ENCODE measurements at regions not wholly inside any gene's neighbourhood (a gene's known extent, or its start where the extent isn't known, plus 50 kb on each side); places are given as distances from the start of the nearest gene placed in this dataset.
"Not testable (repeated sequence)": the region's sequence is repeated elsewhere in the genome, so short reads cannot be mapped to it uniquely, and the experiment has no call there.

GRCh38 chr16:50448522-50448921 is 79.7 kb upstream of the BRD7 start:
- Histone ChIP-seq H3K4me2 (ENCODE audit: control insufficient read depth, insufficient read depth) (no peak overlapping the region), H3K9me3 (replicated peaks; ENCODE audit: control insufficient read depth, insufficient read depth, low read length) (no peaks in the 10 kb centered on the region), H2AFZ (ENCODE audit: control insufficient read depth, low read depth, low read length) (no peak overlapping the region), H3K36me3 (ENCODE audit: control insufficient read depth in 2 of 2, insufficient read depth in 2 of 2, low read length in 1 of 2) (no peaks in the 10 kb centered on the region), H3K4me3 (no peak overlapping the region), H3K4me1 (ENCODE audit: control insufficient read depth, insufficient read depth, low read length) (no peaks in the 10 kb centered on the region), H4K20me1 (ENCODE audit: control insufficient read depth, insufficient read depth) (no peaks in the 10 kb centered on the region), H3K79me2 (ENCODE audit: control insufficient read depth, insufficient read depth, low read length) (no peaks in the 10 kb centered on the region), H3K9ac (ENCODE audit: control insufficient read depth, insufficient read depth, low read length) (no peak overlapping the region), H3K27ac (ENCODE audit: control insufficient read depth, insufficient read depth) (no peak overlapping the region), H3K27me3 (replicated peaks in 1 of 2; ENCODE audit: control insufficient read depth in 2 of 2, insufficient read depth in 2 of 2, low read length in 1 of 2) (peaks cover 0 to 3% of the 10 kb centered on the region in 2 experiments; a peak in 1 of 4 replicates)
- DNase-seq (ENCODE audit: low read depth, low spot score), result no peak
- no TSS peak for BruUV-seq (replicated peaks)
- CTCF ChIA-PET, result no interaction called here
- 0 out of 3 replicates have a peak, but pooled peaks have one; percentile 24 for ATAC-seq
- WGBS (ENCODE audit: insufficient coverage, insufficient replicate concordance, low lambda C conversion rate, missing lambda C conversion rate), result 36% methylated on average over 8 of the region's 8 CpGs
- no peak for FAIRE-seq
- RAD21 ChIA-PET (ENCODE audit: unreplicated experiment), result no interaction called here
- POLR2A ChIA-PET, result no interaction called here
- in situ Hi-C loops (cut with MboI) (no loop called here), intact Hi-C loops (cut with micrococcal nuclease; ENCODE audit: unreplicated experiment) (no loop called here)
- SMC1A ChIA-PET (ENCODE audit: uncharacterized antibody, unreplicated experiment), result no interaction called here
- TF ChIP-seq FOXM1 (IDR thresholded peaks at IDR 0.05; ENCODE audit: low read depth, low read length) (no peak), FOS (IDR thresholded peaks at IDR 0.05; ENCODE audit: borderline replicate concordance, extremely low read depth, insufficient read length) (no peak), ETV6 (conservative IDR thresholded peaks at IDR 0.05 in 1 of 2, IDR thresholded peaks at IDR 0.05 in 1 of 2; ENCODE audit: borderline replicate concordance in 1 of 2, low read depth in 1 of 2) (no peak), IKZF2 (IDR thresholded peaks at IDR 0.05) (no peak), HDAC6 (IDR thresholded peaks at IDR 0.05; ENCODE audit: unreplicated experiment) (no peak), MEF2A (IDR thresholded peaks at IDR 0.05; ENCODE audit: insufficient read depth, low read depth, low read length) (no peak), PKNOX1 (IDR thresholded peaks at IDR 0.05) (no peak), MTA2 (IDR thresholded peaks at IDR 0.05; ENCODE audit: low read depth) (no peak)

GRCh38 chr16:50447386-50447785 is 78.6 kb upstream of the BRD7 start:
- SMC1A ChIA-PET (ENCODE audit: uncharacterized antibody, unreplicated experiment); H4K20me1 ChIP-seq (ENCODE audit: control insufficient read depth, insufficient read depth); RAD21 ChIA-PET (ENCODE audit: unreplicated experiment); H2AFZ ChIP-seq (ENCODE audit: control insufficient read depth, low read depth, low read length); BruUV-seq (replicated peaks); H3K9me3 ChIP-seq (replicated peaks; ENCODE audit: control insufficient read depth, insufficient read depth, low read length); intact Hi-C loops (cut with micrococcal nuclease; ENCODE audit: unreplicated experiment); ATAC-seq; H3K27me3 ChIP-seq (replicated peaks in 1 of 2; ENCODE audit: control insufficient read depth in 2 of 2, insufficient read depth in 2 of 2, low read length in 1 of 2); CTCF ChIA-PET; H3K4me1 ChIP-seq (ENCODE audit: control insufficient read depth, insufficient read depth, low read length); H3K4me3 ChIP-seq; FAIRE-seq; DNase-seq (ENCODE audit: low read depth, low spot score); H3K27ac ChIP-seq (ENCODE audit: control insufficient read depth, insufficient read depth); H3K4me2 ChIP-seq (ENCODE audit: control insufficient read depth, insufficient read depth); POLR2A ChIA-PET; in situ Hi-C loops (cut with MboI); H3K9ac ChIP-seq (ENCODE audit: control insufficient read depth, insufficient read depth, low read length); H3K36me3 ChIP-seq (ENCODE audit: control insufficient read depth in 2 of 2, insufficient read depth in 2 of 2, low read length in 1 of 2); H3K79me2 ChIP-seq (ENCODE audit: control insufficient read depth, insufficient read depth, low read length): not testable (repeated sequence)
- WGBS (ENCODE audit: insufficient coverage, insufficient replicate concordance, low lambda C conversion rate, missing lambda C conversion rate), result 23% methylated on average over 8 of the region's 8 CpGs
